Type B pancreatic cell (in vitro differentiated cells): ENCODE measurements at regions not wholly inside any gene's neighbourhood (a gene's known extent, or its start where the extent isn't known, plus 50 kb on each side); places are given as distances from the start of the nearest gene placed in this dataset.
"Not testable (repeated sequence)": the region's sequence is repeated elsewhere in the genome, so short reads cannot be mapped to it uniquely, and the experiment has no call there.

Source experiments
- DNase-seq: peaks from one replicate; pipeline ENCODE4 v3.0.0; 2021; ENCODE audit warnings: mixed read lengths; ENCODE audit not compliant: unreplicated experiment; ENCODE audit errors: extremely low spot score
- H3K27ac Mint-ChIP-seq: 2 replicates; pipeline ENCODE4 v1.8.0; 2021; ENCODE audit warnings: mild to moderate bottlenecking, mixed read lengths
- H3K27me3 Mint-ChIP-seq: 2 replicates; pipeline ENCODE4 v1.8.0; 2021; ENCODE audit warnings: mixed read lengths
- H3K36me3 Mint-ChIP-seq: 2 replicates; pipeline ENCODE4 v1.8.0; 2021; ENCODE audit warnings: mixed read lengths
- H3K4me1 Mint-ChIP-seq: one replicate; pipeline ENCODE4 v1.8.0; 2021; ENCODE audit warnings: mixed read lengths; ENCODE audit not compliant: unreplicated experiment
- H3K4me3 Mint-ChIP-seq: 2 replicates; pipeline ENCODE4 v1.8.0; 2021; ENCODE audit warnings: mild to moderate bottlenecking, mixed read lengths
- H3K9me3 Mint-ChIP-seq: 2 replicates; pipeline ENCODE4 v1.8.0; 2021; ENCODE audit warnings: mixed read lengths
- TF ChIP-seq, protein P1 (sequence below): fragments of 200-600 bp; sonication (generic); conservative IDR thresholded peaks from 2 replicates; pipeline ENCODE4 v1.5.0; 2021; ENCODE audit warnings: antibody characterized with exemption, mild to moderate bottlenecking

DNA sequence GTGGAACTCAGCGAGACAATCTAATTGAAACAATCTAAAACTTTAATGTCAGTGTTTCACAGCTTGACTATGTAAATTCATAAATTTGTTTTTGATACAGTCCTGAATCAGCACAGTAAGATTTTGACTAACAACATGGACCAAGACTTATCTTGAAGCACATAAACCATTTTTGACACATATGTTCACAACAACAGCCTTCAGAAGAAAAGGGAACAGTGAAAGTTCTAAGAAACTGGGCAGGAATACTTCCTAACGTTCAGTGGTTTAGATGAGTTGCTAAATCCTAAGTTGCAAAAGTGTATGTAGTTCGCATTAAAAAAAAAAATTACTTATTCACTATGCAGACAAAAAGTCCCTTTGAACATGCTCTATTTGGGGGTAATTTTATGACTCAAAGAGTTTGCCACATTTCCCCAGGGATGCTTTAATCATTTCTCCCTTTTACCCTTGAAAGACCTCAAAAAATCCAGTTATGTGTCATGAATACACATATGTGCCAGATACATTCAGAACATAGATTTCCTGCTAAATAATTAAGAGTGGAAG, 120.2 kb downstream of the MRPL39 start:
- no peak overlapping the region for H3K4me3 Mint-ChIP-seq

DNA sequence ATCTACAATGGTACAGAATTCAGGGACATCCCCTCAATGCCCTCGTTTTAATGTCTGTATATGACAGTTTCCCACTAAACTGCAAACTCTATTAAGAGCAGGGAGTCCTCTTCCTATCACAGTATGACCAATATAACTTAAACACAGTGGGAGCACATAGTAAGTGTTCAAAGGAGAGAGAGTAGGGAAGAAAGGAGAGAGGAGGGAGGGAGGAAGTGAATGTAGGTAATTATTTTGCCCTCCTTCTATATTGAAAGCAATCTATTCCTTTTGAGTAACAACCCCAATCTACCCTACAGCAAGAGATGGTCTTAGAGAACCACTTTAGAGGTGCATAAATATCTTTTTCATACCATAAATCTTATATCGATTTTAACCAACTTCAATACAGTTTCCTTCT, 121.4 kb downstream of the MRPL39 start:
- no peaks in the 10 kb centered on the region for H3K27me3 Mint-ChIP-seq
- H3K27ac Mint-ChIP-seq = no peak overlapping the region
- no peaks in the 10 kb centered on the region for H3K36me3 Mint-ChIP-seq
- H3K9me3 Mint-ChIP-seq = peaks cover 12% of the 10 kb centered on the region
- DNase-seq = no peak
- no peak overlapping the region for H3K4me3 Mint-ChIP-seq
- no peaks in the 10 kb centered on the region for H3K4me1 Mint-ChIP-seq
- TF ChIP-seq, protein P1, sequence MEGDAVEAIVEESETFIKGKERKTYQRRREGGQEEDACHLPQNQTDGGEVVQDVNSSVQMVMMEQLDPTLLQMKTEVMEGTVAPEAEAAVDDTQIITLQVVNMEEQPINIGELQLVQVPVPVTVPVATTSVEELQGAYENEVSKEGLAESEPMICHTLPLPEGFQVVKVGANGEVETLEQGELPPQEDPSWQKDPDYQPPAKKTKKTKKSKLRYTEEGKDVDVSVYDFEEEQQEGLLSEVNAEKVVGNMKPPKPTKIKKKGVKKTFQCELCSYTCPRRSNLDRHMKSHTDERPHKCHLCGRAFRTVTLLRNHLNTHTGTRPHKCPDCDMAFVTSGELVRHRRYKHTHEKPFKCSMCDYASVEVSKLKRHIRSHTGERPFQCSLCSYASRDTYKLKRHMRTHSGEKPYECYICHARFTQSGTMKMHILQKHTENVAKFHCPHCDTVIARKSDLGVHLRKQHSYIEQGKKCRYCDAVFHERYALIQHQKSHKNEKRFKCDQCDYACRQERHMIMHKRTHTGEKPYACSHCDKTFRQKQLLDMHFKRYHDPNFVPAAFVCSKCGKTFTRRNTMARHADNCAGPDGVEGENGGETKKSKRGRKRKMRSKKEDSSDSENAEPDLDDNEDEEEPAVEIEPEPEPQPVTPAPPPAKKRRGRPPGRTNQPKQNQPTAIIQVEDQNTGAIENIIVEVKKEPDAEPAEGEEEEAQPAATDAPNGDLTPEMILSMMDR = no peak

More for the DNA sequence above, 120.2 kb downstream of the MRPL39 start:
- DNase-seq = no peak
- H3K27ac Mint-ChIP-seq = no peak overlapping the region
- H3K4me1 Mint-ChIP-seq = no peaks in the 10 kb centered on the region
- TF ChIP-seq, protein P1 = no peak
- H3K36me3 Mint-ChIP-seq = no peaks in the 10 kb centered on the region
- no peaks in the 10 kb centered on the region for H3K9me3 Mint-ChIP-seq
- no peaks in the 10 kb centered on the region for H3K27me3 Mint-ChIP-seq

DNA sequence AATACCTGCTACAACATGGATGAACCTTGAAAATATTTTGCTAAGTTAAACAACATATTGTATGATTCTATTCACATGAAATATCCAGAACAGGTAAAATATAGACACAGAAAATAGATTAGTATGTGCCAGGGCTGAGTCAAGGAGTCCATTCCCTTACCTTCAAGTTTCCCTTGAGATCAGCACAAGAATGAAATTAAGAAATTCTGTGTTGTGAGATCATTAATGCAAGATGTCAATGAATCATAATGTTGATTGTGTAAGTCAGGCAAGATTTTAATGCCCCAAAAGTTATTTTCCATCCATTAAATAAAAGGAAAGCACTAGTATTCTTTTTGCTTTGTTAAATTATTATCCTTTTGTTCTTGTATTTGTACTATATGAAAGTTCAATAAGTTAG, 139.4 kb downstream of the MRPL39 start:
- H3K4me1 Mint-ChIP-seq = no peaks in the 10 kb centered on the region
- H3K27me3 Mint-ChIP-seq = no peaks in the 10 kb centered on the region
- H3K9me3 Mint-ChIP-seq = no peaks in the 10 kb centered on the region
- H3K4me3 Mint-ChIP-seq = no peak overlapping the region
- no peak for DNase-seq
- no peak overlapping the region for H3K27ac Mint-ChIP-seq
- no peaks in the 10 kb centered on the region for H3K36me3 Mint-ChIP-seq
- TF ChIP-seq, protein P1 = no peak

DNA sequence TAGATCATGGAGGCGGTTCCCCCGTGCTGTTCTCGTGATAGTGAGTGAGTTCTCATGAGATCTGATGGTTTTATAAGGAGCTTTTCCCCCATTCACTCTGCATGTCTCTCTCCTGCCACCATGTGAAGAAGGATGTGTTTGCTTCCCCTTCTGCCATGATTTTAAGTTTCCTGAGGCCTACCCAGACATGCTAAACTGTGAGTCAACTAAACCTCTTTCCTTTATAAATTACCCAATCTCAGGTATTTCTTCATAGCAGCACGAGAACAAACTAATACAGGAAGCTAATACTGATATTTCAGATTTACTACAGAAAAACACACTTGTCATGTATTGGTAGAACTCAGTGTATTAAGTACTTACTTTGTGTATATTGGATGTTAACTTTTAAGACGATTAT, 140.2 kb downstream of the MRPL39 start:
- H3K4me3 Mint-ChIP-seq, H3K27me3 Mint-ChIP-seq, DNase-seq, H3K4me1 Mint-ChIP-seq, H3K36me3 Mint-ChIP-seq, H3K27ac Mint-ChIP-seq, H3K9me3 Mint-ChIP-seq: not testable (repeated sequence)

- H3K9me3 Mint-ChIP-seq = no peaks in the 10 kb centered on the region
- no peaks in the 10 kb centered on the region for H3K36me3 Mint-ChIP-seq
- no peaks in the 10 kb centered on the region for H3K4me1 Mint-ChIP-seq
- H3K4me3 Mint-ChIP-seq = no peak overlapping the region
- no peaks in the 10 kb centered on the region for H3K27me3 Mint-ChIP-seq
- TF ChIP-seq, protein P1 = no peak
- DNase-seq = no peak
- no peak overlapping the region for H3K27ac Mint-ChIP-seq
Observed at GRCh38 chr21:25466470-25466869, 140.8 kb downstream of the MRPL39 start.

DNA sequence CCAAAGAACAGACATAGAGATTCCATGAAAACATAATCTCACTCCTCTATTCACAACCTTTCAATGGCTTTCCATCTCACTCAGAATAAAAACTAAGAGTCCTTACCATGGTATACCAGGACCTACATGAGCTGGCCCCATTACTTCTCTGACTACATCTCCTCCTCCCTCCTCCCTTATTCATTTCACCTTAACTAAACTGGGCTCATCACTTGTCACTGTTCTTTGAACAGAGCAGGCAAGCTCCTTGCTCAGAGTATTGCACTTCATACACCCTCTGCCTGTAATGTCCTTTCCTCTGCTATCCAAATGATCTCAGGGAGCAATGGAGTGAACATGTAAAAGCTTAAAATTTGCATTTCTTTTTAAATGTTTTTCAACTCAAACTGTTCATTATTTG, 142.0 kb downstream of the MRPL39 start:
- Mint-ChIP-seq H3K9me3 (no peaks in the 10 kb centered on the region), H3K27me3 (no peaks in the 10 kb centered on the region), H3K27ac (no peak overlapping the region), H3K4me3 (no peak overlapping the region), H3K4me1 (no peaks in the 10 kb centered on the region), H3K36me3 (no peaks in the 10 kb centered on the region)
- TF ChIP-seq, protein P1 = no peak
- DNase-seq = no peak
